K562 (cell line): ENCODE measurements at regions not wholly inside any gene's neighbourhood (a gene's known extent, or its start where the extent isn't known, plus 50 kb on each side); places are given as distances from the start of the nearest gene placed in this dataset.

Experiments used
- ARID3A ChIP-seq: IDR thresholded peaks from 2 replicates; pipeline ENCODE4 v1.6.1; 2012; ENCODE audit warnings: low read depth, low read length, improper control_type of control experiment, borderline replicate concordance
- CTCF ChIP-seq, 3 experiments: IDR thresholded peaks in 2 of 3; conservative IDR thresholded peaks in 1 of 3; 2 replicates each; pipeline ENCODE4 v1.5.1; 2011 to 2012; ENCODE audit warnings: low read length in 3 of 3, mild to moderate bottlenecking in 3 of 3, control low read depth in 2 of 3, improper control_type of control experiment in 1 of 3, inconsistent platforms in 1 of 3, low read depth in 1 of 3, mixed read lengths in 1 of 3, moderate library complexity in 1 of 3; ENCODE audit not compliant: insufficient read depth in 2 of 3
- MTA3 ChIP-seq: fragments of 450-650 bp; formaldehyde crosslinking; IDR thresholded peaks from 2 replicates; pipeline ENCODE4 v1.6.1; 2017; ENCODE audit warnings: mild to moderate bottlenecking, borderline replicate concordance
- ZNF766 ChIP-seq: fragments of 200-800 bp; sonication (Bioruptor generic); conservative IDR thresholded peaks from 2 replicates; pipeline ENCODE4 v1.6.1; 2016; ENCODE audit warnings: missing genetic modification characterization, missing compliant biosample characterization

GRCh38 chr16:79980650-79981521 is 380.3 kb upstream of the MAF start:
- TF ChIP-seq CTCF (IDR thresholded peaks at IDR 0.05 in 2 of 3, conservative IDR thresholded peaks at IDR 0.05 in 1 of 3; ENCODE audit: insufficient read depth in 2 of 3, low read depth in 1 of 3, low read length in 3 of 3) (no peak), ZNF766 (no peak), MTA3 (no peak), ARID3A (no peak)
